ENCODE measurements at regions not wholly inside any gene's neighbourhood (a gene's known extent, or its start where the extent isn't known, plus 50 kb on each side); places are given as distances from the start of the nearest gene placed in this dataset.
"Not testable (repeated sequence)": the region's sequence is repeated elsewhere in the genome, so short reads cannot be mapped to it uniquely, and the experiment has no call there.

GRCh38 chr10:106038246-106038645 lies 1126.3 kb downstream of the SORCS1 start:
- DNase-seq: no peak

- no peak for DNase-seq
Measured at GRCh38 chr10:106033065-106033464, 1131.4 kb downstream of the SORCS1 start.

- DNase-seq: no peak
Measured at GRCh38 chr10:106032450-106033002, 1132.0 kb downstream of the SORCS1 start.

DNA sequence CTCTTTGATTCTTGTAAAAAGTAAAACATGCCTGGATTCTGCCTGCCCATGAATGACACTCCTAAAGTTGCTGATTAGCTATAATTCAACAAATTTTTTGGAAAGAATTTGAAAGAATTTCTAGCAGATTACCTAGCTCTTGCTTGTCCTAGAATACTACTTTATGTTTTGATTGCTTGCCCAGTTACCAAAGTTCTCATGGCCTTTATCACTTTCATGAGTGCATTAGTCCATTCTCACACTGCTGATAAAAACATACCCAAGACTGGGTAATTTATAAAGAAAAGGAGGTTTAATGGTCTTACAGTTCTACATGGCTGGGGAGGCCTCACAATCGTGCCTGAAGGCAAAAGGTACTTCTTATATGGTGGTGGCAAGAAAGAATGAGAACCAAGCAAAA lies 1137.3 kb downstream of the SORCS1 start:
- no peak for DNase-seq

DNA sequence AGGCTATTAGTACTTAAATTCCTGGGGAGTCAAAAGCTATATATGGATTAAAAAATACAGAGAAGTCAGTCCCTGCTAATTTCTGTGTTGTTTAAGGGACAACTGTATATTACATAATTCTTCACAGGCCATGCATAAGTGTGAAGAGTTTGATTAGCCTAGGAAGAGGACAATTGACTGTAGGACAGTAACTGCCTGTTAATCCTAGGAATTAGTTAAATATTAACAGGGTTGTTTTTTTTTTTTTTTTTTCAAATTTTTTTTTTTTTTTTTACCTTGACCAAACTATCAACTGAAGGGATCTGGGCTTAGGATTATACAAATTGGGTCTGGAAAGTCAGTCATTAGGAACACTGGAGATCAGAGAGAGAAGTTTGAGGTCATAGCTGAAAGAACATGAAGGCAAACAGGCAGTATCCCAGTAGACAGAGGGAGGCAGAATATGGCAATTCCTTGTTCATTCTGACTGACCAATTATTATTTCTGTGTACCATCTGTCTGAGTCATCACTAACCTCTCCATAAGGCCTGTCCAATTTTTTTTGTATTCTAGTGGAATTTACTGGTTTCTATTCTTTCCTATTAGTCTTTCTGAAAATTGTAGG lies 1139.2 kb downstream of the SORCS1 start:
- DNase-seq: no peak

GRCh38 chr10:106023329-106023728 lies 1141.2 kb downstream of the SORCS1 start:
- no peak for DNase-seq

GRCh38 chr10:106019559-106019958 lies 1144.9 kb downstream of the SORCS1 start:
- DNase-seq: not testable (repeated sequence)

DNA sequence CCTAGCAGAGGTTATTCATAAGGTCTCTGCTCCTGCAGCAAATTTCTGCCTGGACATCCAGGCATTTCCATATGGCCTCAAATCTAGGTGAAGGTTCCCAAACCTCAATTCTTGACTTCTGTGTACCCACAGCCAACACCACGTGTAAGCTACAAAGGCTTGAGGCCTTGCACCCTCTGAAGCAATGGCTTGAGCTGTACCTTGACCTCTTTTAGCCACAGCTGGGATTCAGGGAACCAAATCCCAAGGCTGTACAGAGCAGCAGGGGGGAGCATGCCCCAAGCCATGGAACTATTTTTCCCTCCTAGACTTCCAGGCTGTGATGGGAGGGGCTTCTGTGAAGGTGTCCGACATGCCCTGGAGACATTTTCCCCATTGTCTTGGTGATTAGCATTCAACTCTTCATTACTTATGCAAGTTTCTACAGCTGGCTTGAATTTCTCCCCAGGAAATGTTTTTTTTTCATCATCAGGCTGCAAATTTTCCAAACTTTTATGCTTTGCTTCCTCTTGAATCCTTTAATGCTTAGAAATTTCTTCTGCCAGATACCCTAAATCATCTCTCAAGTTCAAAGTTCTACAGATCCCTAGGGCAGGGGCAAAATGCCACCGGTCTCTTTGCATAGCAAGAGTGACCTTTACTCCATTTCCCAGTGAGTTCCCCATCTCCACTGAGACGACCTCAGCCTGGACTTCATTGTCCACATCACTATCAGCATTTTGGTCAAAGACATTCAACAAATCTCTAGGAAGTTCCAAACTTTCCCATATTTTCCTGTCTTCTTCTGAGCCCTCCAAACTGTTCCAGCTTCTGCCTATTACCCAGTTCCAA lies 1148.9 kb downstream of the SORCS1 start:
- not testable (repeated sequence) for DNase-seq

- DNase-seq: no peak
Measured at GRCh38 chr10:106011250-106011649, 1153.3 kb downstream of the SORCS1 start.

DNA sequence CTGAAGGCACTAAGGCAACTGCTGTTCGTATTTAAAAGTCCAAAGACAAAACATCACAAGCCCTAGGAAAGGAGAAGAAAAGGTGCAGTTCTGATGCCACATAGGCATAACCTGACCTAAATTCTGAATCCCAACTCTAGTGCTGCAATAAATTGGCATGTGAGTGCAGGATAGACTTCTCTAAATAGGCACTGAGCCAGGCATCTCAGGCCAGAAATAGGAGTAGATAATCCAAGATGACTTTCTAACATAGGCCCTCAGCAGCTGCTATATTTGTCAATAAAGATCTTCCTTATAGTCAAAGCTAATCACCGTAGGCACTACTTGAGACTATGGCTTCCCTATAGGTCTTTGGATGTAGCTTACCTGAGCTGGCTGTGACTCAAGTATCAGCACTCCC lies 1163.8 kb downstream of the SORCS1 start:
- DNase-seq: no peak

GRCh38 chr10:105993609-105994008 lies 1170.9 kb downstream of the SORCS1 start:
- DNase-seq: no peak

GRCh38 chr10:105992928-105993327 lies 1171.6 kb downstream of the SORCS1 start:
- no peak for DNase-seq

GRCh38 chr10:105990529-105990928 lies 1174.0 kb downstream of the SORCS1 start:
- no peak for DNase-seq

- DNase-seq: no peak
Measured at GRCh38 chr10:105989995-105990394, 1174.5 kb downstream of the SORCS1 start.

- DNase-seq: no peak
Measured at GRCh38 chr10:105988848-105989247, 1175.7 kb downstream of the SORCS1 start.

- DNase-seq: no peak
Measured at GRCh38 chr10:105986912-105987635, 1177.4 kb downstream of the SORCS1 start.

DNA sequence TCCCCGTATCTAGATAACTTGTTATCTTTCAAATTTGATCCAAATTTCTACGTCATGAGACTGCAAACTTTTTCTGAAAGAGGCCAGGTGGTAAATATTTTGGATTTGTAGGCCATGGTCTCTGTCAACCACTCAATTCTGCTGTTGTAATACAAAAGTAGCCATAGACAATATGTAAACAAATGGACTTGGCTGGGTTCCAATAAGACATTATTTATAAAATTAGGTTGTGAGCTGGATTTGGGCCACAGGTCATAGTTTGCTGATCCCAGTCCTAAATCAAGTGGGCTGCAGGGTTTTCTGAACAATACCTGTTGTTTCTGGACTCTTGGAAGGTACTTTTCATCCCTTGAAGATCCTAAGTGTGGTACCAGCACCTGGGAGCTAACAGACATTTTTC lies 1178.0 kb downstream of the SORCS1 start:
- DNase-seq: no peak

GRCh38 chr10:105982735-105983134 lies 1181.8 kb downstream of the SORCS1 start:
- no peak for DNase-seq

DNA sequence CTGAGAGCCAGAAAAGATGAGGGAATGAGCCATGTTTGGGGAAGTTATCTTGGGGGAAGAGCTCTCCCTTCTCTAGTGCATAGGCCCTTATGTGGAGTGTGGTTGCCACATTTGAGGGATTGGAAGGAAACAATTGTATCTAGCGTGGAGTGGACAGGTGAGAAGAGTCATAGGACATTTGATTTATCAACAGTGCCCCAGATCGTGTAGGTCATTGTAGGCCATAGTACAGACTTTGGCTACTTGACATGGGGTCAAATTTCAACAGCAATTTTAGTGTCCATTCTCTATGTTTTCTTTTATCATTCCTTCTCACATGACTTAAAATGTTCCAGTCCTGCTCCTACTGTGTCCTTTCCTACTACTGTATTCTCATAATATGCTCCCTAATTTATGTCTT lies 1182.8 kb downstream of the SORCS1 start:
- no peak for DNase-seq

DNA sequence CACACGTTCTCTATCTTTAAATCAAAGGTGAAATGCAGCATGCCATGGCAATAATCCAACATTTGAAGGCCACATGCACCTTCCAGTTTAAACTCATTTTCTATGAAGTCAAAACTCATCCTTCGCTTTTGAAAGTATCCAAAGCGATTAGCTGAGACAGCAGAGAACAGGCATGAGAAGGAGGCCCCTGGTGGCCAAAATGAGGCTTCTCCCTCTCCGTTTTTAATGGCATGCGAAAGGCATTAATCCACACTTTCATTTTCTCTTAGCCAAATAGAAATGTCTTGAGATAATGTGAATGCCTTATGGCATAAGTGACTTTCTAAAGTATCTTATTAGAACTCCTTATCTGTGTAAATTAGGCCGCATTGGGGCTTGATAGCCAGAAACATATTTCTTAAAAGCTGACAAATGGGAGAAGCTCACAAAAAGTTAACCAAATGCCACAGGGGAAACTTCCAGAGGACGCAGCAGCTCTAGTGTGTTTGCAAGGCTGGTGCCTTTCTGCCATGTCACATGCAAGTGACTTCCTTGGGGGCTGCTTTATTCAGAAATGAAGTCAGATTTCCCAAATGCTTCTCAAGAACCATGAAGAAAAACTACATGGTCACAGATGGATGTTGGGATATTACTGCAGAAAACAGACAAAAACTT lies 1189.6 kb downstream of the SORCS1 start:
- no peak for DNase-seq

GRCh38 chr10:105973902-105974301 lies 1190.6 kb downstream of the SORCS1 start:
- DNase-seq: no peak

GRCh38 chr10:105973360-105973759 lies 1191.1 kb downstream of the SORCS1 start:
- no peak for DNase-seq

DNA sequence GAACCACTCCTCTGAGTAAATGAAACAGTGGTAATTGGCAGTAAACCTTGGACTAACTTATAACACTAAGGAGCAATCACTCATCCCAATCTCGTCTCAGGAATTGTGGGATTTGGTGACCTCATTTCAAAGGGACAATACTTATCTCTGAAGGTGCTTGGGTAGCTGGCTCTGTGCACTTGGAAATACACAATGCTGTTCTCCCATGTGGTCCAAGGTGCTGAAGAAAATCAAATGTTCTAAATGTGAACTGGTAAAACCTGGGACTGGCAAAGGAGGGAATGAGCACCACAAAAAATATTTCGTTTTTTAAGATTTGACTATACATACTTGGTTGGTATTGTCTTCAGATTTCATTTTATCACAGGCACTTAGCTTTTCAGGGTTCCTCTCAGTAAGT lies 1193.0 kb downstream of the SORCS1 start:
- no peak for DNase-seq
